Esophagus squamous epithelium (tissue), 4 donors: ENCODE measurements at regions not wholly inside any gene's neighbourhood (a gene's known extent, or its start where the extent isn't known, plus 50 kb on each side); places are given as distances from the start of the nearest gene placed in this dataset.

Experiments
- POLR2A ChIP-seq, 4 donors: fragments of 450-650 bp; IDR thresholded peaks; one replicate each; pipeline ENCODE4 v1.6.1; 2017; ENCODE audit warnings: antibody characterized with exemption in 4 of 4, mild to moderate bottlenecking in 4 of 4, moderate library complexity in 3 of 4
- TF ChIP-seq, protein P1 (sequence below), 6 experiments: fragments of 450-650 bp in 4 of 6; fragments of 200-600 bp in 2 of 6; sonication (generic) in 2 of 6; IDR thresholded peaks; one replicate each; pipeline ENCODE4 v1.5.1; 2016 to 2019; ENCODE audit warnings: antibody characterized with exemption in 6 of 6, mild to moderate bottlenecking in 4 of 6, moderate library complexity in 4 of 6

DNA sequence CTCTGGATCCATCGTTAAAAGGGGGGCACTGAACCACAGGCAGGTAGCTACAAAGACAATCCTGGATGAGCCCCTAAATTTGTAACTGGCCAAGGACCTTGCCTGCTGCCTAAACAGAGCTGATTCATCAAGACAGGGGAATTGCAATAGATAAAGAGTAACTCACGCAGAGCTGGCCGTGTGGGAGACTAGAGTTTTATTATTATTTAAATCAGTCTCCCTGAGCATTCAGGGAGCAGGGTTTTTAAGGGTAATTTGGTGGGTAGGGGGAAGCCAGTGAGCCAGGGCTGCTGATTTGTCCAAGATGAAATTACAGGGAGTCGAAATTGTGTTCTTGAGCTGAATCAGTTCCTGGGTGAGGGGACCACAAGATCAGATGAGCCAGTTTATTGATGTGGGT is 885.1 kb upstream of the CADM2 start:
- TF ChIP-seq, protein P1, sequence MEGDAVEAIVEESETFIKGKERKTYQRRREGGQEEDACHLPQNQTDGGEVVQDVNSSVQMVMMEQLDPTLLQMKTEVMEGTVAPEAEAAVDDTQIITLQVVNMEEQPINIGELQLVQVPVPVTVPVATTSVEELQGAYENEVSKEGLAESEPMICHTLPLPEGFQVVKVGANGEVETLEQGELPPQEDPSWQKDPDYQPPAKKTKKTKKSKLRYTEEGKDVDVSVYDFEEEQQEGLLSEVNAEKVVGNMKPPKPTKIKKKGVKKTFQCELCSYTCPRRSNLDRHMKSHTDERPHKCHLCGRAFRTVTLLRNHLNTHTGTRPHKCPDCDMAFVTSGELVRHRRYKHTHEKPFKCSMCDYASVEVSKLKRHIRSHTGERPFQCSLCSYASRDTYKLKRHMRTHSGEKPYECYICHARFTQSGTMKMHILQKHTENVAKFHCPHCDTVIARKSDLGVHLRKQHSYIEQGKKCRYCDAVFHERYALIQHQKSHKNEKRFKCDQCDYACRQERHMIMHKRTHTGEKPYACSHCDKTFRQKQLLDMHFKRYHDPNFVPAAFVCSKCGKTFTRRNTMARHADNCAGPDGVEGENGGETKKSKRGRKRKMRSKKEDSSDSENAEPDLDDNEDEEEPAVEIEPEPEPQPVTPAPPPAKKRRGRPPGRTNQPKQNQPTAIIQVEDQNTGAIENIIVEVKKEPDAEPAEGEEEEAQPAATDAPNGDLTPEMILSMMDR (IDR thresholded peaks at IDR 0.05): no peak
- no peak for TF ChIP-seq POLR2A (IDR thresholded peaks at IDR 0.05)
